Esophagus muscularis mucosa (tissue), 4 donors: ENCODE measurements at regions not wholly inside any gene's neighbourhood (a gene's known extent, or its start where the extent isn't known, plus 50 kb on each side); places are given as distances from the start of the nearest gene placed in this dataset.

ENCODE experiments used
- CTCF ChIP-seq, 3 experiments: fragments of 200-600 bp in 2 of 3; fragments of 450-650 bp in 1 of 3; sonication (generic) in 2 of 3; IDR thresholded peaks; one replicate each; pipeline ENCODE4 v1.5.1; 2017 to 2019; ENCODE audit warnings: antibody characterized with exemption in 3 of 3, mild to moderate bottlenecking in 2 of 3, moderate library complexity in 1 of 3
- EP300 ChIP-seq: sonication (generic); formaldehyde crosslinking; IDR thresholded peaks from one replicate; pipeline ENCODE4 v1.6.1; 2017; ENCODE audit warnings: antibody characterized with exemption
- POLR2A ChIP-seq: fragments of 450-650 bp; IDR thresholded peaks from one replicate; pipeline ENCODE4 v1.6.1; 2017; ENCODE audit warnings: antibody characterized with exemption, moderate library complexity, mild to moderate bottlenecking, low read depth
- POLR2AphosphoS5 ChIP-seq, 2 donors: sonication (generic); formaldehyde crosslinking; IDR thresholded peaks; one replicate each; pipeline ENCODE4 v1.6.1; 2017; ENCODE audit warnings: antibody characterized with exemption in 2 of 2

- TF ChIP-seq CTCF (IDR thresholded peaks at IDR 0.05): no peak
- TF ChIP-seq POLR2A: no peak
- TF ChIP-seq POLR2AphosphoS5 (IDR thresholded peaks at IDR 0.05): no peak
- no peak for TF ChIP-seq EP300
These were observed 84.5 kb upstream of the MANSC4 start for GRCh38 chr12:27864521-27864920.
